ENCODE measurements at regions not wholly inside any gene's neighbourhood (a gene's known extent, or its start where the extent isn't known, plus 50 kb on each side); places are given as distances from the start of the nearest gene placed in this dataset.
"Not testable (repeated sequence)": the region's sequence is repeated elsewhere in the genome, so short reads cannot be mapped to it uniquely, and the experiment has no call there.

GRCh38 chr14:104401785-104402184, 177.8 kb upstream of the C14orf180 start (continued):
- TF ChIP-seq REST (IDR thresholded peaks at IDR 0.05; ENCODE audit: low read depth) (no peak), JUND (IDR thresholded peaks at IDR 0.05) (no peak), MAX (IDR thresholded peaks at IDR 0.05) (no peak), ZFX (IDR thresholded peaks at IDR 0.05) (no peak)

GRCh38 chr14:104402303-104402702, 177.3 kb upstream of the C14orf180 start:
- ATAC-seq; CTCF ChIA-PET; H3K9me2 ChIP-seq (ENCODE audit: insufficient read depth); H3K27me3 ChIP-seq (ENCODE audit: insufficient read depth, low read length); POLR2A ChIA-PET; H3K4me3 ChIP-seq (replicated peaks in 1 of 2; ENCODE audit: low read depth in 1 of 2, low read length in 2 of 2); H2AFZ ChIP-seq (ENCODE audit: low read depth, low read length, poor library complexity, severe bottlenecking); H3K9ac ChIP-seq (ENCODE audit: low read length); H3K9me3 ChIP-seq (ENCODE audit: control insufficient read depth in 1 of 2, insufficient read depth in 1 of 2, low read depth in 1 of 2, low read length in 2 of 2); intact Hi-C loops (cut with micrococcal nuclease); H3K79me2 ChIP-seq (ENCODE audit: insufficient read depth, low read length); DNase-seq (ENCODE audit: low read depth, low spot score); RAD21 ChIA-PET (ENCODE audit: low non-redundant PET in 1 of 2, low total read pairs in 2 of 2, uncharacterized antibody in 2 of 2, unreplicated experiment in 2 of 2); H3K27ac ChIP-seq (ENCODE audit: low read depth, low read length); H4K20me1 ChIP-seq (ENCODE audit: insufficient read depth); H3K4me2 ChIP-seq (ENCODE audit: low read length); H3K36me3 ChIP-seq (ENCODE audit: control insufficient read depth in 1 of 2, insufficient read depth in 2 of 2, low read length in 2 of 2); BruUV-seq (replicated peaks); H3K4me1 ChIP-seq (ENCODE audit: control insufficient read depth in 1 of 2, insufficient read depth in 2 of 2, low read length in 2 of 2): not testable (repeated sequence)
